Activated T-cell treated with anti-CD3 and anti-CD28 coated beads for 48 hours (primary cell): ENCODE measurements at regions not wholly inside any gene's neighbourhood (a gene's known extent, or its start where the extent isn't known, plus 50 kb on each side); places are given as distances from the start of the nearest gene placed in this dataset.

Source experiments
- DNase-seq: peaks from one replicate; pipeline ENCODE4 v3.0.0-alpha.2; 2020; ENCODE audit warnings: low read depth

DNA sequence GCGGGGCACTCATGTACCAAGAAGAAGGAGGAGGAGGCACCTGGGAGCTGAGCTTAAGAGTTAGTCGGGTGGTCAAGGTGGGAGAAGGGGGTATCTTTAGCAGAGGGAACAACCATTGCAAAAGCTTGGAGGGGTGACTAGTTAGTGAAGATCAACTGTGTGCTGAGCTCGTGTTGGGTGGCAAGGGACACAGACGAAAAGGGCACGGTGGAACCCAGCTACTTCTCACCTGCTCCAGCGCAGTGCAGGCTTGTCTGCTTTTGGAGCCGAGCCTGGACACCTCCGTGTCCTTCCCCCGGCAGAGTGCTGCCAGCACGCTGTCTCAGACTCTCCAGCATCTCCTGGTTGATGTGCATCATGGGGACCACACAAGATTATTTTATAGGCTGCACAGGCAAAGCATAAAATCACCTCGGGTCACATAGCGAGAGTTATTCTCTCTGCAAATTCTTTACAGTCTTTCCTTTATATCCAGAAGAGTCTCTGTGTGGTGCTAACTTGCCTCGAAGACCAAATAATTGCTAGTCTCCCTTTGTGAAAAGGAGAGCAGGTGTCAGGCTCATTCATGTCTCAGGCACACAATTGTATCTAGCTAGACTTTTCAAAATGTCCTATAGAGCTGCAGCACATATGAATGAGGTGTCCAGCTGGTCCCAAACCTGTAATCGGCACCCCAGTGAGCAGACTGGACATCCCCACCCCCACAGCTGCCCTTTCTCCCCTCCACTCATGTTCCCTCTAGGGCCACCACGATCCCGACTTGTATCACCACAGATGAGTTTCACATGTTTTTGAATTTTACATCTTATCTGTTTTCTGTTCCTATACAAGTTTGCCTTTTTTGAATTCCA, 123.4 kb downstream of the CEBPB start:
- no peak for DNase-seq

DNA sequence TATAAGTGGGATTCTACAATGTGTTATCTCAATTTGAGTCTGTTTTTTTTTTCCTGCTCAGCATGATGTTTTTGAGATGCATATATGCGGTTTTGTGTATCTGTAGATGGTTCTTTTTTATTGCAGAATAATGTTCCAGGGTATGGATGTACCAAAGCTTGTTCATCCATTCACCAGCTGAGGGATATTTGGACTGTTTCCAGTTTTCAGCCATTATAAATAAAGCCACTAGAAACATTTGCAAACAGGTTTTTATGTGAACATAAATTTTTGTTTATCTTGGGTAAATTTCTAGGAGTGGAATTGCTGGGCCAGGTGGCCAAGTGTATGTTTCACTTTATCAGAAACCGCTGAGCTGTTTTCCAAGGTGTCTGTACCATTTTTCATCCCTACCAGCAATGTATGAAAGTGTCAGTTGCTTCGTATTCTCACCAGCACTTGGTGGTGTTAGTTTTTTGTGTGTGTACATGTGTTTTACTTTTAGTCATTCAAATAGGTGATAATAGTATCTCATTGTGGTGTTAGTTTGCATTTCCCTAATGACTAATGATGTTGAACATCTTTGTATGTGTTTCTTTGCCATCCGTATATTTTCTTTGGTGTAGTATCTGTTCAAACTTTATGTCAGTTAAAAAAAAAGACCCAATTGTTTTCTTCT, 124.2 kb downstream of the CEBPB start:
- no peak for DNase-seq

DNA sequence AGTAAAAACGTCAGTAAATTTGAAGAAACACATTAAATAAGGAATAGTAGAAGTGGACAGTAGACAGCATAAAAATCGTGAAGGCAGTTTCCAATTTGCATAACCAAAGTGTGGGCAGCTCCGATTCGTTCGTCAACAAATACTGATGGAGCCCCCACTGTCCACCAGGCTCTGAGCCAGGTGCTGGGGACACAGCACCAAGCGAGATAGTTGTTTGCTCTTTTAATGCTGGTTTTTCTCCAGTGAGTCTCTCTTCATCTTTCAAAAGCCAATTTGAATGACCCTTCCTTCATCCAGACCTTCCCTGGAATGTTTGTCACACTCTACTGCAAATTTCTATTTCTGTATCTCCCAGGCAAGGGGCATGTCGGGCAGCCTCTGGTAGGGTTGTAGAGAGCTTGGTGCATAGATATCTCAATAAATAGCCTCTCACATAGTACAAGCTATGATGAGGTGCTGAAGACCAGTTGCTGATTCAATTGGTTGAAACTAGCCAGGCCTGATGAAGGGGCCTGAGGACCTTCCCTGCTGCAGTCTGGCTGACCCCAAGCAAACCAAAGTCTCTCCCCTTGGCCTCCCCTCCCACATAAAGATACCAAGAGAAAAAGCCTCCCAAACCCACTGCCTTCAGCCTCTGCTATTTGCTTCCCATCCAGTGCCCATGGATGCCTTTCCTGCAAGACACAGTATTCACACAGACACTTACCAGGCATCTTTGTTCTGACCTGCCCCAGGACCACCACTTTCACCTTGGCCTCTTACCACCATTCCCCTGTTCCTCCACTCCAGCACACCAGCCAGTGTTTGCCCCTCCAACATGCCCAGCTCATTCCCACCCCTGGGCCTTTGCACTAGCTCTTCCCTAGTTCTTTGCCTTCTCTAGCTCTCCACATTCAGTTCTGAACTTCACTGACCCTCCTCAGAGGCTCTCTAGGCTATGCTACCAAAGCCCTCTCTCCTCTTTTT, 125.2 kb downstream of the CEBPB start:
- no peak for DNase-seq

DNA sequence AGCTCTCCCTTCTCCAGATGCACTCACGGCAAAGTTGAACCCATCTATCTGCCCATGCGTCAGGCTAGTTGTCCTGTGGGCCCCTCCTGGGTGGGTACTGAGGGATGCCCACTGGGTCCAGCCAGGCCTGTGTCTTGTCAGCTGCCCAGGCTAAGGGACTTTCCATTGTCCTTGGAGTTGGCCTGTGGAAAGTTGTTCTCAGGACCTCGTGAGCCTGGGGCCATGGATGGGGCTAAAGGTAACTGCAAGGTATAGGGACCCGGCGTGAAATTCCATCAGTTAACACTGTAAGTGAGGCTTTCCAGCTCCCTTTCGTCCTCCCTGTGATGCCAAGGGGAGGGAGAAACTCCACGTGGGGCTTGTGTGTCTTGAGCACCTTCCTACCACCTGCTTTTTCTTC, 126.5 kb downstream of the CEBPB start:
- DNase-seq = no peak

GRCh38 chr20:50317609-50318008, 127.0 kb downstream of the CEBPB start:
- no peak for DNase-seq

GRCh38 chr20:50318710-50319109, 128.1 kb downstream of the CEBPB start:
- no peak for DNase-seq

DNA sequence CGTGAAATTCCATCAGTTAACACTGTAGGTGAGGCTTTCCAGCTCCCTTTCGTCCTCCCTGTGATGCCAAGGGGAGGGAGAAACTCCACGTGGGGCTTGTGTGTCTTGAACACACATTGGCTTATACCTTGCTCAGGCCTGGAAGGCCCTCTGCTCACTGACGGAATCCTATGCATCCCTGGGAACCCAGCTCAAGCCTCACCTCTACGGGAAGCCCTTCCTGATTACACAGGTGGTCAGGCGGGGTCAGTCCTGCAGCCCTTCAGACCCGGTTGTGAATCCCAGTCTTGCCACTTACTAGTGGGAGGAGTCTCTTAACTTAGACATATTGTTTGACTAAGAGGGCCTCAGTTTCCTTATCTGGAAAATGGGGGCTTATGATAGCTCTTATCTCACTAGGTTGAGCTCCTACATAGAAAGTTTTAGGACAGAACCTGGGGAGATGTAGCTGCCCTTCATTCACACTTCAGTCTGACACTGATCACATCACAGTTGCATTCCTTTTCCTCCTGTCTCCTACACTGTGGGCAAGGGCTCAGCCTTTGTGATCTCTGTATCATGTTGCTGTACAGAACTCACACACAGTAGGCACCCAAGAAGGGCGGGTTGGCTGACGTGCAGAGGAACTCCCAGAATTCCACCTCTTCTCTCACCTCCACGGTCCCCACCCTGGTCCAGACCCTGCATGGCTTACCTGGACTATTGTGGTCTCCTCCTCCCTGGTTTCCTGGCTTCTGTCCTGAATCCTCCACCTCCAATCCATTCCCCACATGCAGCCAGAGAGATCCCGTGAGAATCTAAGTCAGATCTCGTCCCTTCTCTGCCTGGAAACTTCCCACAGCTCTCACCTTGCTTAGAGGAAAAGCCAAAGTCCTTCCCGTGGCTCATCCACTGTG, 129.6 kb downstream of the CEBPB start:
- DNase-seq = no peak

GRCh38 chr20:50320901-50321796, 130.5 kb downstream of the CEBPB start:
- DNase-seq = peak; percentile 55

DNA sequence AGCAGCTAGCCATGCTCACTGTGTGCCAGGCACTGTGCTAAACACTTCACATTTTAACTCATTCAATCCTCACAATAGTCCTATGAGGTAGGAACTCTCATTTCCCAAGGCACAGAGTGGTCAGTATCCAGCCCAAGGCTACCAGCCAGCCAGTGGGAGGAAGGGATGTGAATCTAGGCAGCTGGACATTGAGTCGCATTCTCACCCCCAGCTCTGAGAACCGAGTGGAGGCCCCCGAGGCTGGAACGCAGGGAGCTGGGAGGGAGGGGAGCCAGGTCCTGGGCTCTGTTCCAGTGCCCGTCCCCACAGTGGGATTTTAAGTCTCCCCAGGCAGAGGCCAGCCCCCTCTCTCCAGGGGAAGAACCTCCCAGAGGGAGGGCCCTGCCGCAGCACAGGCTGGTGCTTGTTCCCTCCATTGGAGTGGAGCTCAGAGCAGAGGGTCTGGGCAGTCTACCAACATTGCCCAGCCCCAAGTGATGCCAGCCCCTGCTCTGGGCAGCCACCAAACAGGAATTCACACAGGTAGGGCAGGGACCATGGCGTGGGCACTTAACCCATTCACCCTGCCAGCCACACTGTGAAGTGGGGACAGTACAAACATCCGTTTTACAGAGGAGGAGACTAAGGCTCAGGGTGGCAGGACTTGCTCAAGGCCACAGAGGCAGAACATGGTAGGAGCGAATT, 131.3 kb downstream of the CEBPB start:
- DNase-seq = no peak

DNA sequence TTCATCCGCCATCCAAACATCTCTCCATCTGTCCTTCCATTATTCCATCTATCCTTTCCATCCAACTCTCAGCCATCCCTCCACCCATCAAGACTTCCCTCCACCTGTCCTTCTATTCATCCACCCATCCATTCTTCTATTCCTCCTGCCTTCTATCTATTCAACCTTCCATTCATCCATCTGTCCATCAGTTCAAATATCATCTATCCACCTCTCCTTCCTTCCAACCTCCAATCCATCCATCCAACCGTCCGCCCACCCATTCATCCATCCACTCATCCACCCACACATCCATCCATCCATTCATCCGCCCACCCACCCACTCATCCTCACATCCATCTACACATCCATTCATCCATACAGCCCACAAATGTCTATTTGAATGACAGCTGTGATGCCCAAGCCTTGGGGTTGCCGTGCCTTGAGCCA, 132.1 kb downstream of the CEBPB start:
- no peak for DNase-seq

GRCh38 chr20:50323209-50323608, 132.6 kb downstream of the CEBPB start:
- no peak for DNase-seq

DNA sequence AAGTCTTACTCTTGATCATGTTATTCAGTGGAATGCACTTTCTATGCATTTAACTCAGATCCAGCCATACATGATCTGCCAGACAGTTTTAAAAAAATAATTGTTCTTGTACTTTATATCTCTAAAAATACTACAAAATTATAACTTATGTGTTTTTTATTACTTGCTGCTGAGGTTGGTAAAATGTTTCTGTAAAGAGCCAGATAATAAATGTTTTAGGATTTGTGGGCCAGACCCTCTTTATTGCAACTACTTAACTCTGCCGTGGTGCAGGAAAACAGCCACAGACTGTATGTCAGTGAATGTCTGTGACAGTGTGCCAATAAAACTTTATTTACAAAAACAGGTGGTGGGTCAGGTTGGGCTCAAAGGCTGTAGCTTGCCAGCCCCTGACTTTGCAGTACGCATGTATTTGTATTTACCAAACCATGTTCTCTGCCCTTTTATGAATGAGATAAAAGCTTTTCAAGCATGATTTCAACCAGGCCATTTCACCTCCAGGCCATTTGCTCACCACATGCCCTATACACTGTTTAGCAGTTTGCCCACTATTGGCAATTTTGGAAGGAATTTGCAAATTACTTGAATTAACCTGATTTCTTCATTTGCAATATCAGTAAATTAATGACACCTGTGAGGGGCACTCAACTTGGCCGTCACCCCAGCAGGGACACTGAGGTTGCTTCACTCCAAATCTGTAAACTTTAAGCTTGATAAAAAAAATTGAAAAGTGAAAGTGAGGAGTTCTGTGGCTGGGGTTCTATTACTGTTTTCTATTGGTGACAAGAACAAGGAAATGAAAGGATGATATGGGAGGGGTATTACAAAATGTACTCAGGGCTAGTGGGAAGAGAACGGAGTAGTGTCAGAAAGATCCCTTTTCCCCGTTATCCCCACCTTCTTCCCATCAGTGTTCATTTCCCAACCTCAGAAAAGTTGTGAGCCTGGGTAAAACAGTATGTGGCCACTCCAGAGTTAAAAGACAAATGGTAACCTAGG, 133.4 kb downstream of the CEBPB start:
- no peak for DNase-seq

GRCh38 chr20:50325215-50325614, 134.6 kb downstream of the CEBPB start:
- DNase-seq = no peak

GRCh38 chr20:50325651-50326050, 135.0 kb downstream of the CEBPB start:
- no peak for DNase-seq

DNA sequence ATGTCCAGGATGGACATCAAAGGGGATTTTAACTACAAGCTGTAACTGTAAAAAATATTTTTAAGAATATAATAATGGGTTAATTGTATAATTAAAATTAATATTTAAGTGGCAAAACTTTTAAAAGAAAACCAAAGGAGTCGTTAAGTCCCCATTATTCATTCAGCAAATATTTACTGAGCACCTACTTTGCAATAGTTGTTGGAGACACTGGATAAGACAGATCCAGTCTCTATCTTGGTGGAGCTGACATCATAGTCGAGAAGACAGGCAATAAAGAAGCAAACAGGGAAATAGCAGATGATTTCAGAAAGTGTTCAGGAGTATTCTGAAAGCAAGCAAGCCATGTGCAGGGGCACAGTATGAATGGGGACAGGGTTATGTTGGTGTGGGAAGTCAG, 137.0 kb downstream of the CEBPB start:
- DNase-seq = no peak

- DNase-seq = no peak
These were observed 137.8 kb downstream of the CEBPB start for GRCh38 chr20:50328222-50328979.

- no peak for DNase-seq
These were observed 138.6 kb downstream of the CEBPB start for GRCh38 chr20:50328996-50329898.
